ELR (cell line): ENCODE measurements at regions not wholly inside any gene's neighbourhood (a gene's known extent, or its start where the extent isn't known, plus 50 kb on each side); places are given as distances from the start of the nearest gene placed in this dataset.
"Not testable (repeated sequence)": the region's sequence is repeated elsewhere in the genome, so short reads cannot be mapped to it uniquely, and the experiment has no call there.

Experiments
- DNase-seq: peaks from one replicate; pipeline ENCODE4 v3.0.0-alpha.2; 2015; ENCODE audit warnings: low read depth

- DNase-seq = no peak
Observed at GRCh38 chr4:64967286-64967685, 558.0 kb upstream of the TECRL start.

- DNase-seq = no peak
Observed at GRCh38 chr4:64960516-64960915, 551.3 kb upstream of the TECRL start.

- DNase-seq = peak; percentile 73
Observed at GRCh38 chr4:64940698-64941097, 531.4 kb upstream of the TECRL start.

- DNase-seq = no peak
Observed at GRCh38 chr4:64935469-64936001, 526.3 kb upstream of the TECRL start.

GRCh38 chr4:64911846-64912245 lies 502.6 kb upstream of the TECRL start:
- peak; percentile 3 for DNase-seq

- DNase-seq = no peak
Observed at GRCh38 chr4:64903986-64904385, 494.7 kb upstream of the TECRL start.

- DNase-seq = peak; percentile 30
Observed at GRCh38 chr4:64899563-64899962, 490.3 kb upstream of the TECRL start.

- not testable (repeated sequence) for DNase-seq
Observed at GRCh38 chr4:64899030-64899429, 489.8 kb upstream of the TECRL start.

- DNase-seq = no peak
Observed at GRCh38 chr4:64897683-64898082, 488.4 kb upstream of the TECRL start.

GRCh38 chr4:64895031-64895430 lies 485.8 kb upstream of the TECRL start:
- no peak for DNase-seq

GRCh38 chr4:64893205-64893604 lies 484.0 kb upstream of the TECRL start:
- DNase-seq = no peak

GRCh38 chr4:64889906-64890610 lies 480.8 kb upstream of the TECRL start:
- peak; percentile 21 for DNase-seq

GRCh38 chr4:64883087-64883807 lies 474.0 kb upstream of the TECRL start:
- DNase-seq = no peak

GRCh38 chr4:64882311-64883086 lies 473.2 kb upstream of the TECRL start:
- DNase-seq = no peak

GRCh38 chr4:64880557-64880956 lies 471.3 kb upstream of the TECRL start:
- no peak for DNase-seq

GRCh38 chr4:64876021-64876420 lies 466.8 kb upstream of the TECRL start:
- DNase-seq = no peak

GRCh38 chr4:64870558-64870957 lies 461.3 kb upstream of the TECRL start:
- DNase-seq = no peak

GRCh38 chr4:64857815-64858214 lies 448.6 kb upstream of the TECRL start:
- no peak for DNase-seq

GRCh38 chr4:64857198-64857597 lies 447.9 kb upstream of the TECRL start:
- peak; percentile 16 for DNase-seq

- no peak for DNase-seq
Observed at GRCh38 chr4:64846417-64846816, 437.2 kb upstream of the TECRL start.

- no peak for DNase-seq
Observed at GRCh38 chr4:64829749-64830148, 420.5 kb upstream of the TECRL start.

GRCh38 chr4:64824591-64824990 lies 415.3 kb upstream of the TECRL start:
- no peak for DNase-seq

- DNase-seq = no peak
Observed at GRCh38 chr4:64822405-64822804, 413.2 kb upstream of the TECRL start.
